Fibroblast of skin of abdomen (primary cell): ENCODE measurements at regions not wholly inside any gene's neighbourhood (a gene's known extent, or its start where the extent isn't known, plus 50 kb on each side); places are given as distances from the start of the nearest gene placed in this dataset.
"Not testable (repeated sequence)": the region's sequence is repeated elsewhere in the genome, so short reads cannot be mapped to it uniquely, and the experiment has no call there.

Source experiments
- DNase-seq: peaks from one replicate; pipeline ENCODE4 v3.0.0-alpha.2; 2013

- DNase-seq, result no peak
These were observed 187.8 kb downstream of the ZNF516 start for GRCh38 chr18:76307293-76307690.

DNA sequence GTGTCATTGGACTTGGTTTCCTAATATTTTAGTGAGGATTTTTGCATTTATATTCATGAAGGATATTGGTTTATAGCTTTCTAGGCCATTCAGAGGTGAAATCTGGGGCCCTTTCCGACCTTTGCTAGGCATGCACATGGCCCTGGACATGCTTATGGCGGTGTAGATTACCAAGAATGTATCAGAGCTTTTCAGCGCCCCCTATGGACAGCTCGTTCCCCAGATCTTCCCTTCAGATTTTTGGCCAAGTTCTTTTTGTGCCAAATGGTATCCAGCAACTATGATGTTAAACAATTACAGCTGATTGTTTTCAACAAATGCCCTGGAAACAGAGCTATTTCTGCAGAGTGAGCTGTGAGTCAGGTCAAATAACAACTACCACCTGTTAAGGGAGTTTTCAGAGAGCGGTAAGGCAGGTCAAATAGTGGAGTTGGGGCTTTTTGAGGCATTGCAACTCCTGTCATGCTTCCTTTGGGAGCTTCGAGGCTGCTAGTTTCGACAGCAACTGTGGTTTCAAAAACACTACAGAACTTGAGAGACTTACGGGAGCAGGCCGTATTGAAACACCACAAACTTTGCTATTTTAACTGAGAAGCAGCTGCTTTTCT, 188.3 kb downstream of the ZNF516 start:
- no peak for DNase-seq

DNA sequence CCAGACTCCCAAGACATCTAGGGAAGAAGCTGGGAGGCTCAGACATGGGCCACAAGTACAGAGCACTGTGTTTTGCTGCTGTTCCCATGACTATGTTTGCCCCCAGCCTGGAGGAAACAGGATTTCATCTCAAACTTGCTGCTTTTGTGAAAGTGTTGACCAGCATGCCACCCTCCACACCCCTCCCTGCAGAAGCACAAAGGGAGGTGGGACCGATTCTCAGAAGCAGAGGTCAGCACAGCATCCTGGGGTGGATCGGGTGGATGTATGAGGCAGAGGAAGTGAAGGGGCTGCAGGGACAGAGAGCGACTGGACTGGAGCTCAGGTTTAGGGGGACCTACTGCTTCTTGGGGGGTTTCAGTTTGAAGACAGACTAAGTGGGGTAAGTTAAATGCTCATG, 209.2 kb downstream of the ZNF516 start:
- no peak for DNase-seq

DNA sequence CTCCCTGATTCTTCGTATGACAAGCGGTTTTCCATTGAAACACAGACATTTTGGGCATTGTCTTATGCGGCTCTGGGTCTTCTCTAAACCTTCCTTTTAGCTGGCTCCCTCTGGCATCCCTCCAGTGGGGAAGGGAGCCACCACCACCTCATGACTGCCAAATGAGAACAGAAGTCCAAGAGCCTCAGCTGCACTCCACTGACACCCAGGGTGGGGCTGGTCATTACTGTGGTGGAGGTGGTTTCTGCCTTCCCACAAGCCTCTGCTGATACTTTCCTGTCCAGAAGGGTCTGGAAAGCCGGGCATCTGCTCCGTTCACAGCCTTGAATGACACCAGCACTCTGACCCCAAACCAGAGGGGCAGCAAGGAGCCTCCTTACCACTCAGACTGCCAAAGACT, 213.5 kb downstream of the ZNF516 start:
- no peak for DNase-seq

- DNase-seq, result no peak
These were observed 217.2 kb downstream of the ZNF516 start for GRCh38 chr18:76277801-76278200.

DNA sequence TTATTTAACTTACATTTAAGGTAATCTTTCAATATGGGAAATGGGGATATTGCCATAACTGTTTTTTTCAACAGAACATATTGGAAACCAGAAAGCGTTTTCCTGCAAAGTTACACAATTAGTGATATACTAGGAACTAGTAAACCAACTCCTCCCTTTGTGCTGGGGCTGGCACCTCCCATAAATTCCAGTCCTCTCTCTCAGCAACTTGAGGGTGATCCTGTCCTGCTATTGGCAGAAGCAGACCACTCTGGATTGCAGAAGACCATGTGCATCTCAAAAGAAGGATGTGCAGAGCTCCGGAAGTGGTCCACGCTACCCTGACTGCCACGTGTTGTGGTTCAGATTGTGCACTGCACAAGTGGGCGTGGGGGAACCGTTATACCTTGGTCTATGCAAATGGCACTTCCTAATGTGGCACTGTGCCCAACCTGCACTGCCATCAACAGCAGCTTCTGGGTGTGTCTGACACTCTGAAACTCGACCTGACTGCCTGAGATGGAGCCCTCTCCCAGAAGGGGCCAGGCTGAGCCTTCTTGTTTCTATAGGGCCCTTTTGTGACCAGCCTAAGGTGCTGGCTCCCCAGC, 219.2 kb downstream of the ZNF516 start:
- peak; percentile 16 for DNase-seq

- DNase-seq, result no peak
These were observed 220.4 kb downstream of the ZNF516 start for GRCh38 chr18:76274468-76275289.

- no peak for DNase-seq
These were observed 221.1 kb downstream of the ZNF516 start for GRCh38 chr18:76273956-76274355.

- DNase-seq, result no peak
These were observed 222.0 kb downstream of the ZNF516 start for GRCh38 chr18:76273036-76273545.

DNA sequence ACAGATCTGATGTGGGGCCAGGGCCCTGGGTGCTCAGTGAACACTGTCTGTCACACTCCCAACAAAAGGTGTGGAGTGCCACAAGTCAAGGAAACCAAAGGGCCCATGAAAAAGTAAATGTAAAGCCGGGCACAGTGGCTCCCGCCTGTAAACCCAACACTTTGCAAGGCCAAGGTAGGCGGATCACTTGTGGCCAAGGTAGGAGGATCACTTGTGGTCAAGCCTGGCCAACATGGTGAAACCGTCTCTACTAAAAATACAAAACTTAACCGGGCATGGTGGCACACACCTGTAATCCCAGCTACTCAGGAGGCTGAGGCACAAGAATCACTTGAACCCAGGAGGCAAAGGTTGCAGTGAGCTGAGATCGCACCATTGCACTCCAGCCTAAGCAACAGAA, 227.6 kb downstream of the ZNF516 start:
- not testable (repeated sequence) for DNase-seq

DNA sequence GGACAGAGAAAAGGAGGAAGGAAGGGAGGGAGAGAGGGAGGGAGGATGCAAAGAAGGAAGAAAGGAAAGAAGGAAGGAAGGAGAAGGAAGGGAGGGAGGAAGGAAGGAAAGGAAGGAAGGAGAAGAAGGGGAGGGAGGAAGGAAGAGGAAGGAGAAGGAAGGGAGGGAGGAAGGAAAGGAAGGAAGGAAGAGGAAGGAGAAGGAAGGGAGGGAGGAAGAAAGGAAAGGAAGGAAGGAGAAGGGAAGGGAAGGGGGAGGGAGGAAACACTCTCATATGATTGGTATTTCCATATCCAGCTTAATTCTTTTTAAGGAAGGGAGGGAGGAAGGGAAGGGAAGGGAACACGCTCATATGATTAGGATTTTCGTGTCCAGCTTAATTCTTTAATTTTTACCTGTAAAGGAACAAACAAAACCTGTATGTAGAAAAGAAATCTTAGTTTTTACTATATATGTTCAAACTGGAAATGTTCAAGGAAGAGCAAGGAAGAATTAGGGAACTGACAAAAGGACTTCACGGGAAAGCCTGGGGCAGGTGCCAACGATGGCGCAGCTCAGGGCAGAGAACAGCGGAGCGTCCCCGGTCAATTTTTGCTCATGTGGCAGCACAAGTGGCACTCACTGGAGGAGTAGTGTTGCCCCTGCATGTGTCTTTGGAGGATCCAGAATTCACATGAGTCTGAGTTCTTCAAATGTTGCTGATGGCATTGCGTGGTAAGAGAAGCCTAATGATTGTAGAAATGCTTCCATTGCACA, 228.6 kb downstream of the ZNF516 start:
- DNase-seq, result no peak

GRCh38 chr18:76265497-76266235, 229.4 kb downstream of the ZNF516 start:
- peak; percentile 38 for DNase-seq

GRCh38 chr18:76264876-76265250, 230.2 kb downstream of the ZNF516 start:
- no peak for DNase-seq

- DNase-seq, result no peak
These were observed 230.7 kb downstream of the ZNF516 start for GRCh38 chr18:76264198-76264875.

- no peak for DNase-seq
These were observed 231.7 kb downstream of the ZNF516 start for GRCh38 chr18:76263046-76264005.

DNA sequence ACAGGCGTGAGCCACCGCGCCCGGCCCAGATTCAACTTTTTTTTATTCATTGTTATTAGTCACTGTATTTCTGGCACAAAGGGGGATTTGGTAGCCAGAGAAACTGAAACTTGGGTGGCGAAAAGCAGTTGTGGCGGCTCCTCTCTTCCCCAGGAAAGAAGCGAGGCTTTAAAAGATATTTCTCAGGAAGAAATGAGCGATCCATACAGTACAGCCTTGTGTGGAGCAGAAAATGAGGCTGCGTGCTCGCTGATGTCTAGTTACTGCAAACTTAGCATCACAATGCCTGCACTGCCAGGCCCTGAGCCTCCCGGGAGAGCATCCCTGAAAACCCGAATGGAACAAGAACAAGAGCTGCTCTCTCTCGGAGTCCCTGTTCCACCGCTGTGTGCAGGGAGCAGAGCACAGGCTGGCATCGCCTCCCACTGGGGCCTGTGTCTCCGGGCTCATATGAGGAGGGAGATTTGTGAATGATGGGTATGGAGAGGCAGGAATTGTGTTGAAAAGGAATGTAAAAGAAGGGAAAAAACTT, 234.0 kb downstream of the ZNF516 start:
- DNase-seq, result no peak

GRCh38 chr18:76259711-76260110, 235.3 kb downstream of the ZNF516 start:
- no peak for DNase-seq

GRCh38 chr18:76259096-76259495, 235.9 kb downstream of the ZNF516 start:
- no peak for DNase-seq

DNA sequence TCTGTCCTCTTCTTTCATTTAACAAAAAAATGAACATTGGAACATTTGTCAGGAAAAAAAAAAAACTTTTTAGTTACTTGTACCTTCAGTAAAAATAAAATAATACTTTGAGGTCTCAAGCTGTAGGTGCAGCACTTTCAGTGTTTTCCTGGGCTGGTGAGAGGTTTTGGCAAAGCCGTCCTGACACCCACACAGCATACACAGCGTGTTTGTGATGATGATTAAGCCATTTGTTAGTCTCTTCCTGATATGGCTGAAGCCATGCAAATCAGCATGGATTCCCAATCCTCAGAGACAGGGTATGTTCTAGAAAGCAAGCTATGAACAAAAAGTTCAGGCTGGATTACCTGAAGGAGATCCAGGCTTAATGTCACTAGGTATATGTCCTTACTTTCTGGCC, 236.8 kb downstream of the ZNF516 start:
- DNase-seq, result no peak

GRCh38 chr18:76255070-76255683, 239.9 kb downstream of the ZNF516 start:
- DNase-seq, result no peak
